Tibial nerve (tissue), 3 donors: ENCODE measurements at regions not wholly inside any gene's neighbourhood (a gene's known extent, or its start where the extent isn't known, plus 50 kb on each side); places are given as distances from the start of the nearest gene placed in this dataset.

ENCODE experiments used
- POLR2A ChIP-seq, 2 donors: fragments of 450-650 bp; IDR thresholded peaks; one replicate each; pipeline ENCODE4 v1.6.1; 2017; ENCODE audit warnings: antibody characterized with exemption in 2 of 2, mild to moderate bottlenecking in 2 of 2, moderate library complexity in 2 of 2
- TF ChIP-seq, protein P1 (sequence below), 5 experiments: fragments of 200-600 bp in 3 of 5; fragments of 450-650 bp in 2 of 5; sonication (generic) in 3 of 5; IDR thresholded peaks; one replicate each; pipeline ENCODE4 v1.5.1; 2016 to 2019; ENCODE audit warnings: antibody characterized with exemption in 5 of 5, mild to moderate bottlenecking in 3 of 5, moderate library complexity in 2 of 5

DNA sequence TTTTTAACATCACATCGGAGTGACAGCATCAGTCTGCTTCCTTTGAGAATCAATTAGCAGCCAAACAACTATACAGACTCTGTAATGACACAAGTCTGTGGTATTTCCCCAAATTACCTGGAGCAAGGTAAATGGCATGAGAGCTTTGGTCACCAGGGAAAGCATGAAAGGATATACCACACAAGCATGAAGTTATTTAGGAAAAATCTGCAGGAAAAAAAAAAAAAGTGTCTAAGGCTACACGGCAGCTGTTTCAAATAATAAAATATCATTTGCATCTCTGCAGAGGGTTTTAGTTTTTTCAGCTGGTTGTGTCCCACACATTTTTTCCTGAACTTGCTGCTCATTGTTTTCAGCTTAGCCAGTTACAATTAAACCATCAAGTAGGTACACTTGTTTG, 234.7 kb downstream of the TTLL7 start:
- TF ChIP-seq, protein P1, sequence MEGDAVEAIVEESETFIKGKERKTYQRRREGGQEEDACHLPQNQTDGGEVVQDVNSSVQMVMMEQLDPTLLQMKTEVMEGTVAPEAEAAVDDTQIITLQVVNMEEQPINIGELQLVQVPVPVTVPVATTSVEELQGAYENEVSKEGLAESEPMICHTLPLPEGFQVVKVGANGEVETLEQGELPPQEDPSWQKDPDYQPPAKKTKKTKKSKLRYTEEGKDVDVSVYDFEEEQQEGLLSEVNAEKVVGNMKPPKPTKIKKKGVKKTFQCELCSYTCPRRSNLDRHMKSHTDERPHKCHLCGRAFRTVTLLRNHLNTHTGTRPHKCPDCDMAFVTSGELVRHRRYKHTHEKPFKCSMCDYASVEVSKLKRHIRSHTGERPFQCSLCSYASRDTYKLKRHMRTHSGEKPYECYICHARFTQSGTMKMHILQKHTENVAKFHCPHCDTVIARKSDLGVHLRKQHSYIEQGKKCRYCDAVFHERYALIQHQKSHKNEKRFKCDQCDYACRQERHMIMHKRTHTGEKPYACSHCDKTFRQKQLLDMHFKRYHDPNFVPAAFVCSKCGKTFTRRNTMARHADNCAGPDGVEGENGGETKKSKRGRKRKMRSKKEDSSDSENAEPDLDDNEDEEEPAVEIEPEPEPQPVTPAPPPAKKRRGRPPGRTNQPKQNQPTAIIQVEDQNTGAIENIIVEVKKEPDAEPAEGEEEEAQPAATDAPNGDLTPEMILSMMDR (IDR thresholded peaks at IDR 0.05): no peak
- TF ChIP-seq POLR2A (IDR thresholded peaks at IDR 0.05): no peak
